ENCODE measurements at regions not wholly inside any gene's neighbourhood (a gene's known extent, or its start where the extent isn't known, plus 50 kb on each side); places are given as distances from the start of the nearest gene placed in this dataset.

DNA sequence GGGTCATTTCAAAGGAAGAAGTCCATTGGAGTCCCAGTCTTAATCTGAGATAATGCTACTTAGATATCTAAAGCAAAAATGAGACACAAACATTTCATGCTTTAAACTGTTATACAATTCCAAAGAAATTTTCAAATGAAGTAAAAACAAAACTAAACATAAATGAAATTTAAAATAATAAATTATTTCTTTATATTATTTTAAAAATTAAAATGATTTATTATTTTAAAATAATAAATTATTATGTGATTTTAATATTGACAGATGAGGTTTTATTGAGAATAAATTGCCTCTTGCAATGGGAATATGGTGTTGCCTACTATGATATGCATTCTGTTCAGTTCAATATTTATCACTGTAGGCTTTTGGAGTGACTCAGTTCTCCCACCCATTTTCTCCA is 93.7 kb upstream of the BACH2 start:
- TF ChIP-seq, protein P1, sequence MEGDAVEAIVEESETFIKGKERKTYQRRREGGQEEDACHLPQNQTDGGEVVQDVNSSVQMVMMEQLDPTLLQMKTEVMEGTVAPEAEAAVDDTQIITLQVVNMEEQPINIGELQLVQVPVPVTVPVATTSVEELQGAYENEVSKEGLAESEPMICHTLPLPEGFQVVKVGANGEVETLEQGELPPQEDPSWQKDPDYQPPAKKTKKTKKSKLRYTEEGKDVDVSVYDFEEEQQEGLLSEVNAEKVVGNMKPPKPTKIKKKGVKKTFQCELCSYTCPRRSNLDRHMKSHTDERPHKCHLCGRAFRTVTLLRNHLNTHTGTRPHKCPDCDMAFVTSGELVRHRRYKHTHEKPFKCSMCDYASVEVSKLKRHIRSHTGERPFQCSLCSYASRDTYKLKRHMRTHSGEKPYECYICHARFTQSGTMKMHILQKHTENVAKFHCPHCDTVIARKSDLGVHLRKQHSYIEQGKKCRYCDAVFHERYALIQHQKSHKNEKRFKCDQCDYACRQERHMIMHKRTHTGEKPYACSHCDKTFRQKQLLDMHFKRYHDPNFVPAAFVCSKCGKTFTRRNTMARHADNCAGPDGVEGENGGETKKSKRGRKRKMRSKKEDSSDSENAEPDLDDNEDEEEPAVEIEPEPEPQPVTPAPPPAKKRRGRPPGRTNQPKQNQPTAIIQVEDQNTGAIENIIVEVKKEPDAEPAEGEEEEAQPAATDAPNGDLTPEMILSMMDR (conservative IDR thresholded peaks at IDR 0.05 in 1 of 2, IDR thresholded peaks at IDR 0.05 in 1 of 2; ENCODE audit: extremely low read depth in 1 of 2, insufficient read depth in 1 of 2, low read depth in 1 of 2, low read length in 2 of 2): no peak
- TF ChIP-seq EZH2 (IDR thresholded peaks at IDR 0.05; ENCODE audit: borderline replicate concordance, low read length): no peak

Data from mammary epithelial cell (primary cell).